ENCODE measurements at regions not wholly inside any gene's neighbourhood (a gene's known extent, or its start where the extent isn't known, plus 50 kb on each side); places are given as distances from the start of the nearest gene placed in this dataset.

DNA sequence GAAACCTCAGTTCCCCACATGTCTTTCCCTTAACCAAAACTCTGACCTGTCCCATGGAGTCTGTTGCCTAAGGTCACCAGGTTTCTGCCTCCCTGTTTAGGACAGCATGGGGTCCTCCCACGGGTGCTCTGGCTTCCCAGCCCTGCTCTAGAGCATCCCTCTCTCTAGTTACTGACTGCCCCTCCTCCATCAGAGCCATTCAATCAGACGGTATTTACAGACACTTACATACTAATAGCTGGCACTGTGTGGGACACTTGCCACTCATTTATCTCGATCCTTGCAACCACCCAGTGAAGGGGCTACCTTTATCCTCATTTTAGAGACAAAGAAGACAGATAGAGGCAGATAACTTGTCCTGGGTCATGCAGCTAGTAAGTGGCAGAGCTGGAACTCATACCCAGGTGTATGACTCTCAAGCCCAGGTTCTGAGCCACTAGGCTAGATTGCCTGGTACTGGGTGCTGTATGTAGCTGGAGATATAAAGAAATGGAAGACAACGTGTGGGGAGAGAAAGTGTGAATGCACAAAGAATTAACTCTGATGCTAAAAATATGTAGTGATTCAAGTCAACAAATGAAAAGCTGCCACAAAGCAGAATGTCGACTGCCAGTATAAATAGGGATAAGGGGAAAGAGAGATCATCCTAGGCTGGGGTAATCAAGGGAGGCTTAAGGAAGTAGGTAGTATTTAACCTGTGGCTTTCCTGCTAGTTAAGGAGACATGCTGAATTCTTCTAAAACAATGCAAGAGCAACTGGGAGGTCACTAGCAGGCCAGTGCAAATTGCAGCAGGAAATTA is 52.5 kb upstream of the PDE8B start:
- TF ChIP-seq, protein P1, sequence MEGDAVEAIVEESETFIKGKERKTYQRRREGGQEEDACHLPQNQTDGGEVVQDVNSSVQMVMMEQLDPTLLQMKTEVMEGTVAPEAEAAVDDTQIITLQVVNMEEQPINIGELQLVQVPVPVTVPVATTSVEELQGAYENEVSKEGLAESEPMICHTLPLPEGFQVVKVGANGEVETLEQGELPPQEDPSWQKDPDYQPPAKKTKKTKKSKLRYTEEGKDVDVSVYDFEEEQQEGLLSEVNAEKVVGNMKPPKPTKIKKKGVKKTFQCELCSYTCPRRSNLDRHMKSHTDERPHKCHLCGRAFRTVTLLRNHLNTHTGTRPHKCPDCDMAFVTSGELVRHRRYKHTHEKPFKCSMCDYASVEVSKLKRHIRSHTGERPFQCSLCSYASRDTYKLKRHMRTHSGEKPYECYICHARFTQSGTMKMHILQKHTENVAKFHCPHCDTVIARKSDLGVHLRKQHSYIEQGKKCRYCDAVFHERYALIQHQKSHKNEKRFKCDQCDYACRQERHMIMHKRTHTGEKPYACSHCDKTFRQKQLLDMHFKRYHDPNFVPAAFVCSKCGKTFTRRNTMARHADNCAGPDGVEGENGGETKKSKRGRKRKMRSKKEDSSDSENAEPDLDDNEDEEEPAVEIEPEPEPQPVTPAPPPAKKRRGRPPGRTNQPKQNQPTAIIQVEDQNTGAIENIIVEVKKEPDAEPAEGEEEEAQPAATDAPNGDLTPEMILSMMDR (IDR thresholded peaks at IDR 0.05): no peak
- peak overlapping the region; percentile 9 for H3K27ac Mint-ChIP-seq (ENCODE audit: unreplicated experiment)

DNA sequence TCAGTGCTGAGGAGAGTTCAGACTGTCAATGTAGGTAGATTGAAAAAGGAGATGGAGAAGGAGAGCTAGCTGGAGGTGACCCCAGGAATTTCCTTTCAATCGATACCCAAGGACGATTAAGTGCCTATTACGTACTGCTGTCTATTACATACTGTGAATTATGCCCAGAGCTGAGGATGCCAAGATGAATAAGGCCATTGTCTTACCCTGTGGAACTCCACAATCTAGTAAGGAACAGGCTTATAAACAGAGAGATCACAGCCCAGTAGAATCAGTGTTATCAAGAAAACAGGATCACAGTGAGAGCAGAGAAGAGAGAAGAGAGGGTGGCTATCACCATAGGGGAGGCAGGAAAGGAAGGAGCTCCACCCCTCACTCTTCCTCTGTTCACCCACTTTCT is 54.1 kb upstream of the PDE8B start:
- H3K4me1 Mint-ChIP-seq (ENCODE audit: unreplicated experiment): no peaks in the 10 kb centered on the region
- H3K4me3 Mint-ChIP-seq (ENCODE audit: unreplicated experiment): no peak overlapping the region
- no peaks in the 10 kb centered on the region for H3K27me3 Mint-ChIP-seq (ENCODE audit: unreplicated experiment)
- peaks cover under 1% of the 10 kb centered on the region for H3K36me3 Mint-ChIP-seq (ENCODE audit: unreplicated experiment)
- no peak overlapping the region for H3K27ac Mint-ChIP-seq (ENCODE audit: unreplicated experiment)
- peaks cover 4% of the 10 kb centered on the region for H3K9me3 Mint-ChIP-seq (ENCODE audit: unreplicated experiment)
- no peak for DNase-seq (ENCODE audit: extremely low spot score, unreplicated experiment)
- TF ChIP-seq, protein P1 (IDR thresholded peaks at IDR 0.05): no peak

More for the DNA sequence above, 52.5 kb upstream of the PDE8B start:
- no peak for DNase-seq (ENCODE audit: extremely low spot score, unreplicated experiment)
- Mint-ChIP-seq H3K36me3 (ENCODE audit: unreplicated experiment) (no peaks in the 10 kb centered on the region), H3K27me3 (ENCODE audit: unreplicated experiment) (no peaks in the 10 kb centered on the region), H3K4me1 (ENCODE audit: unreplicated experiment) (no peaks in the 10 kb centered on the region), H3K9me3 (ENCODE audit: unreplicated experiment) (peaks cover 8% of the 10 kb centered on the region), H3K4me3 (ENCODE audit: unreplicated experiment) (no peak overlapping the region)

DNA sequence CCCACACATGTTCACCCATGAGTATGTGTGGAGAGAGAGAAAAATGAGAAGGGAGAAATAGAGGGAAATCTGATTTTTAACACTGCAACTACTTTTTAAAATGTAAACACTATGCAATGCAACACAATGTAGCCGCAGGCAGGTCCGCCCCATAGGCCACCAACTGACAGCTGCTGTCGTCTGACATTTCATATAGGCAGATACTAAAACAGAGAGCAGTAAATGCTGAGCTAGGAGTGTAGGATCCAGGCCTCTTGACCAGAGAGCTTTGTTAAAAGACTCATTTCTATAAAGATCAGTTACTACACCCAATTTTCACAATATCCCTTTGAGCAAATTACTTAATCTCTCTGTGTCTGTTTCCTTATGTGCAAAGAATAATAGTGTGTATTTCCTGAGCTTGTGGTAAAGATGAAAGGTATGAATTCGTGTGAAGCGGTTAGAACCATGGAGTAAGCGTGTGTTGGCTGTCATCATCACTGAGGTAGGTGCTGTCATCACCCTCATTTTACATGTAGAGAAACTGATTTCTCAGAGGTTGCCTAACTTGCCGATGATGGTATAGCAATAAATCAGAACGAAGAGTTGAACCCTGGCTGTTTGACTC is 55.2 kb upstream of the PDE8B start:
- no peak for DNase-seq (ENCODE audit: extremely low spot score, unreplicated experiment)
- Mint-ChIP-seq H3K9me3 (ENCODE audit: unreplicated experiment) (no peaks in the 10 kb centered on the region), H3K27me3 (ENCODE audit: unreplicated experiment) (no peaks in the 10 kb centered on the region), H3K4me1 (ENCODE audit: unreplicated experiment) (no peaks in the 10 kb centered on the region), H3K4me3 (ENCODE audit: unreplicated experiment) (no peak overlapping the region), H3K36me3 (ENCODE audit: unreplicated experiment) (peaks cover 5% of the 10 kb centered on the region), H3K27ac (ENCODE audit: unreplicated experiment) (no peak overlapping the region)
- TF ChIP-seq, protein P1 (IDR thresholded peaks at IDR 0.05): no peak

DNA sequence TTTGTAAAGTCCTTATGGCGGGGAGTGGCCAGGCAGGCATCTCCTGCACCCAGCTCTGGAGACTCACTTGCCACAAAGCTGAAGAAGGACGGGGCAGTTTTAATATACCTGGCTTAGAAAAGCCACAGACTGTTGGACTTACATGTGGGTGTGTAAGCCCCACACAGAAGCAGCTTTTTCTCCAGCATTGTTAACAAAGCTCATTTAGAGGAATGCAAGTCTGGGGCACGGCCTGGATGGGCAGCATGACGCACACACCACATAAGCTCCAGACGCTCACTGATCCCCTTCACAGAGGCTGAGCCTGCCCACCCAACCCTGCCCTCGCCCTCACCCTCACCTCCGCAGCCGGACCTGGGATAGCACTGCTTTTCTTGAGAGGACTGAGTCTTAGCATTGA is 58.0 kb upstream of the PDE8B start:
- H3K36me3 Mint-ChIP-seq (ENCODE audit: unreplicated experiment): peaks cover 5% of the 10 kb centered on the region
- no peaks in the 10 kb centered on the region for H3K9me3 Mint-ChIP-seq (ENCODE audit: unreplicated experiment)
- no peak overlapping the region for H3K27ac Mint-ChIP-seq (ENCODE audit: unreplicated experiment)
- no peaks in the 10 kb centered on the region for H3K4me1 Mint-ChIP-seq (ENCODE audit: unreplicated experiment)
- no peak overlapping the region for H3K4me3 Mint-ChIP-seq (ENCODE audit: unreplicated experiment)
- TF ChIP-seq, protein P1 (IDR thresholded peaks at IDR 0.05): no peak
- H3K27me3 Mint-ChIP-seq (ENCODE audit: unreplicated experiment): no peaks in the 10 kb centered on the region
- DNase-seq (ENCODE audit: extremely low spot score, unreplicated experiment): no peak

DNA sequence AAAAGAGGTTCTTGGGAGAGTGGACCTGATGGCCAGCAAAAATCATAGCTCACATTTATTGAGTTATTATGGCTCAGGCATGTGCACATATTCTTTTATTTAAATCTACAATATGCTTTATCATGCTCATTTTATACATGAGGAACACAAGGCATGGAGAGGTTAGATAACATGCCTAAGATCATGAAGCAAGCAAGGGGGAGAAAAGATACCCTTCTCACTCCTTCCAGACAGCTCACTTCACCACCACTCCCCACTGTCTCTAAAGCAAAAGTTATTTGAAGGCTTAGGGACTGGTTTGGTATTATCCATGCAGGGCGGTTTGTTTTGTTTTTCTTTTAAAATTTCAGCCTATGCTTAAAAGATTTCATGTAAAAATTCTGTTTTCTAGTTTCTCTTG is 59.0 kb upstream of the PDE8B start:
- H3K4me3 Mint-ChIP-seq (ENCODE audit: unreplicated experiment): no peak overlapping the region

More for the DNA sequence above, 59.0 kb upstream of the PDE8B start:
- Mint-ChIP-seq H3K27me3 (ENCODE audit: unreplicated experiment) (no peaks in the 10 kb centered on the region), H3K36me3 (ENCODE audit: unreplicated experiment) (peaks cover 5% of the 10 kb centered on the region), H3K27ac (ENCODE audit: unreplicated experiment) (no peak overlapping the region), H3K9me3 (ENCODE audit: unreplicated experiment) (no peaks in the 10 kb centered on the region), H3K4me1 (ENCODE audit: unreplicated experiment) (peaks cover 3% of the 10 kb centered on the region)
- TF ChIP-seq, protein P1 (IDR thresholded peaks at IDR 0.05): no peak
- no peak for DNase-seq (ENCODE audit: extremely low spot score, unreplicated experiment)
